HepG2 (cell line): ENCODE measurements at regions not wholly inside any gene's neighbourhood (a gene's known extent, or its start where the extent isn't known, plus 50 kb on each side); places are given as distances from the start of the nearest gene placed in this dataset.

Experiments used
- ATAC-seq: fragments of 200-7000 bp; cut with Tn5 transposase; 3 replicates; pipeline ENCODE4 v1.9.1; 2020; ENCODE audit warnings: mild to moderate bottlenecking, moderate library complexity
- BruUV-seq: library from RNA; stranded (reverse); fragments of 400-500 nt; replicated peaks from 2 replicates; lab custom pipeline; 2021; lab: Mats Ljungman, UMichigan
- CTCF ChIA-PET: fragments of 300-600 bp; formaldehyde crosslinking; extraction: SDS; loops from one replicate; lab custom pipeline; 2021; ENCODE audit warnings: low total read pairs, inconsistent platforms, low intra/inter-chr PET ratio; lab: Yijun Ruan, JAX
- POLR2A ChIA-PET: fragments of 350-600 bp; sonication (Branson Sonifier 250); formaldehyde crosslinking; loops from one replicate; lab custom pipeline; 2020; ENCODE audit warnings: antibody characterized with exemption, inconsistent platforms; lab: Yijun Ruan, JAX
- DNase-seq: peaks from one replicate; pipeline ENCODE4 v3.0.0-alpha.2; 2015; ENCODE audit warnings: low spot score
- FAIRE-seq: peaks from 3 replicates; lab custom pipeline; 2011; peaks lifted over from hg19 to GRCh38; lab: Jason Lieb, UNC
- H2AFZ ChIP-seq: one replicate; pipeline ENCODE4 v1.6.1; 2011; ENCODE audit warnings: low read length, inconsistent platforms
- H3K27ac ChIP-seq: fragments of 300-600 bp; 3 replicates; pipeline ENCODE4 v1.8.0; 2011; ENCODE audit warnings: mixed run types, mild to moderate bottlenecking, mixed read lengths, low read length, inconsistent platforms; ENCODE audit not compliant: insufficient read depth; ENCODE audit errors: extremely low read length
- H3K27me3 ChIP-seq, 2 experiments: fragments of 200-600 bp in 1 of 2; 2 replicates in 1 of 2; 3 replicates in 1 of 2; pipeline versions ENCODE4 v1.6.0 to v1.8.0; 2011; ENCODE audit warnings: low read length in 2 of 2, mild to moderate bottlenecking in 2 of 2, moderate library complexity in 2 of 2, inconsistent platforms in 1 of 2; ENCODE audit not compliant: insufficient read depth in 2 of 2, control insufficient read depth in 1 of 2
- H3K36me3 ChIP-seq, 2 experiments: fragments of 200-600 bp in 1 of 2; replicated peaks in 1 of 2; 2 replicates in 1 of 2; 3 replicates in 1 of 2; pipeline versions ENCODE4 v1.5.1 to v1.8.0; 2011; ENCODE audit warnings: low read length in 2 of 2, inconsistent platforms in 1 of 2; ENCODE audit not compliant: insufficient read depth in 2 of 2, control insufficient read depth in 1 of 2
- H3K4me1 ChIP-seq: 2 replicates; pipeline ENCODE4 v1.5.1; 2012; ENCODE audit warnings: low read length, inconsistent platforms; ENCODE audit not compliant: insufficient read depth
- H3K4me2 ChIP-seq: 2 replicates; pipeline ENCODE4 v1.6.0; 2011; ENCODE audit warnings: low read depth, low read length, inconsistent platforms
- H3K4me3 ChIP-seq, 3 experiments: fragments of 200-600 bp in 1 of 3; sonication (generic), shearing (Covaris generic) in 1 of 3; replicated peaks in 1 of 3; 2 replicates each; pipeline ENCODE4 v1.5.1; 2011 to 2016; ENCODE audit warnings: low read length in 3 of 3, inconsistent platforms in 2 of 3, low read depth in 2 of 3, mild to moderate bottlenecking in 2 of 3, control low read depth in 1 of 3, mixed read lengths in 1 of 3; ENCODE audit not compliant: insufficient read depth in 1 of 3
- H3K79me2 ChIP-seq: one replicate; pipeline ENCODE4 v1.6.1; 2011; ENCODE audit warnings: low read length, inconsistent platforms; ENCODE audit not compliant: insufficient read depth
- H3K9ac ChIP-seq: 2 replicates; pipeline ENCODE4 v1.6.0; 2011; ENCODE audit warnings: mild to moderate bottlenecking, low read depth, low read length, inconsistent platforms; ENCODE audit not compliant: insufficient read depth
- H3K9me3 ChIP-seq: 2 replicates; pipeline ENCODE4 v1.5.1; 2012; ENCODE audit warnings: mild to moderate bottlenecking, low read length
- H4K20me1 ChIP-seq: 2 replicates; pipeline ENCODE4 v1.6.0; 2011; ENCODE audit warnings: inconsistent platforms, mild to moderate bottlenecking, low read length, moderate library complexity; ENCODE audit not compliant: insufficient read depth
- DZIP1 ChIP-seq: sonication (generic); formaldehyde crosslinking; IDR thresholded peaks from 2 replicates; pipeline ENCODE4 v1.5.0; 2020; ENCODE audit warnings: mild to moderate bottlenecking, missing genetic modification reagents
- FOXK2 ChIP-seq: fragments of 450-650 bp; IDR thresholded peaks from 2 replicates; pipeline ENCODE4 v1.6.1; 2016
- KLF9 ChIP-seq: IDR thresholded peaks from 2 replicates; pipeline ENCODE4 v1.6.1; 2016; ENCODE audit warnings: low read depth
- MTF2 ChIP-seq: sonication (generic); formaldehyde crosslinking; IDR thresholded peaks from 2 replicates; pipeline ENCODE4 v1.5.0; 2020; ENCODE audit warnings: missing genetic modification reagents, borderline replicate concordance
- POLR2AphosphoS5 ChIP-seq: IDR thresholded peaks from 2 replicates; pipeline ENCODE4 v1.6.1; 2012; ENCODE audit warnings: low read depth, low read length
- SALL2 ChIP-seq: sonication (generic); formaldehyde crosslinking; IDR thresholded peaks from 2 replicates; pipeline ENCODE4 v1.8.1; 2023; ENCODE audit warnings: mild to moderate bottlenecking, missing genetic modification reagents, inconsistent platforms
- TAF1 ChIP-seq: sonication (generic); formaldehyde crosslinking; IDR thresholded peaks from 2 replicates; pipeline ENCODE4 v1.4.0; 2020; ENCODE audit warnings: missing genetic modification reagents
- TSC22D2 ChIP-seq: sonication (generic); formaldehyde crosslinking; IDR thresholded peaks from 2 replicates; pipeline ENCODE4 v1.5.1; 2020; ENCODE audit warnings: missing genetic modification reagents, mild to moderate bottlenecking, borderline replicate concordance
- XRCC5 ChIP-seq: fragments of 200-400 bp; formaldehyde crosslinking; optimal IDR thresholded peaks from 2 replicates; pipeline ENCODE3; 2017; ENCODE audit warnings: mild to moderate bottlenecking, low read length
- ZBTB2 ChIP-seq: sonication (generic); formaldehyde crosslinking; IDR thresholded peaks from 2 replicates; pipeline ENCODE4 v1.8.0; 2022; ENCODE audit warnings: low read depth, missing genetic modification reagents
- ZNF629 ChIP-seq: sonication (generic); formaldehyde crosslinking; conservative IDR thresholded peaks from 2 replicates; pipeline ENCODE4 v1.5.0; 2020; ENCODE audit warnings: missing genetic modification reagents
- WGBS: methylation state at CpG from one replicate; pipeline ENCODE4 v1.1.6; 2017; ENCODE audit warnings: low lambda C conversion rate; 5-methylcytosine and 5-hydroxymethylcytosine counted together
- in situ Hi-C: cut with HindIII; loops from 2 replicates; pipeline ENCODE4 v1.10.0; 2017; ENCODE audit warnings: low pct_unique_long_range_greater_than_20kb; ENCODE audit not compliant: extremely low pct_ligation_motif_present
- intact Hi-C: fragments of 100-400 bp; cut with micrococcal nuclease; formaldehyde crosslinking; loops from one replicate; pipeline ENCODE4 v1.10.0; 2022; ENCODE audit not compliant: unreplicated experiment

- no peak overlapping the region for H3K4me2 ChIP-seq
- FAIRE-seq, result no peak
- CTCF ChIA-PET, result no interaction called here
- H4K20me1 ChIP-seq, result no peaks in the 10 kb centered on the region
- intact Hi-C loops (no loop called here), in situ Hi-C loops (no loop called here)
- no peak for ATAC-seq
- H3K27ac ChIP-seq, result no peak overlapping the region
- TF ChIP-seq DZIP1 (CRISPR knock-in tag) (no peak), MTF2 (CRISPR knock-in tag) (no peak), TSC22D2 (CRISPR knock-in tag) (no peak), ZNF629 (CRISPR knock-in tag) (no peak), TAF1 (no peak), SALL2 (CRISPR knock-in tag) (no peak), FOXK2 (no peak), ZBTB2 (CRISPR knock-in tag) (no peak), KLF9 (no peak), POLR2AphosphoS5 (no peak), XRCC5 (no peak)
- no peaks in the 10 kb centered on the region for H3K79me2 ChIP-seq
- H3K27me3 ChIP-seq, result no peaks in the 10 kb centered on the region
- H3K4me3 ChIP-seq, result no peak overlapping the region
- no peaks in the 10 kb centered on the region for H3K4me1 ChIP-seq
- H3K36me3 ChIP-seq, result no peaks in the 10 kb centered on the region
- H2AFZ ChIP-seq, result no peak overlapping the region
- H3K9me3 ChIP-seq, result no peaks in the 10 kb centered on the region
- H3K9ac ChIP-seq, result no peak overlapping the region
- WGBS, result 0% methylated on average over 3 of the region's 3 CpGs
- POLR2A ChIA-PET, result no interaction called here
- no TSS peak for BruUV-seq
- no peak for DNase-seq
These were observed 1168.4 kb downstream of the SLITRK1 start for GRCh38 chr13:82713687-82714405.
